MM.1S (cell line): ENCODE measurements at regions not wholly inside any gene's neighbourhood (a gene's known extent, or its start where the extent isn't known, plus 50 kb on each side); places are given as distances from the start of the nearest gene placed in this dataset.

Experiments
- DNase-seq: peaks from one replicate; pipeline ENCODE4 v3.0.0-alpha.2; 2015
- H2AFZ ChIP-seq: fragments of 300-600 bp; sonication (generic); 2 replicates; pipeline ENCODE4 v1.6.0; 2016; ENCODE audit warnings: antibody characterized with exemption, low read length
- H3F3A ChIP-seq: fragments of 300-600 bp; sonication (generic); 2 replicates; pipeline ENCODE4 v1.6.1; 2016; ENCODE audit warnings: mild to moderate bottlenecking, antibody characterized with exemption, low read length, moderate library complexity, mixed read lengths; ENCODE audit not compliant: insufficient read depth
- H3K27ac ChIP-seq: fragments of 300-600 bp; sonication (generic); 2 replicates; pipeline ENCODE4 v1.5.1; 2016; ENCODE audit warnings: mild to moderate bottlenecking, low read length
- H3K27me3 ChIP-seq: fragments of 300-600 bp; sonication (generic); replicated peaks from 2 replicates; pipeline ENCODE4 v1.6.0; 2016; ENCODE audit warnings: low read length; ENCODE audit not compliant: insufficient read depth
- H3K36me3 ChIP-seq: fragments of 300-600 bp; sonication (generic); replicated peaks from 2 replicates; pipeline ENCODE4 v1.6.1; 2016; ENCODE audit warnings: mild to moderate bottlenecking, low read length, mixed read lengths; ENCODE audit not compliant: insufficient read depth
- H3K4me1 ChIP-seq: fragments of 300-600 bp; sonication (generic); 2 replicates; pipeline ENCODE4 v1.6.1; 2016; ENCODE audit warnings: low read length, mixed read lengths
- H3K4me2 ChIP-seq: fragments of 300-600 bp; sonication (generic); 2 replicates; pipeline ENCODE4 v1.6.0; 2016; ENCODE audit warnings: low read depth, low read length
- H3K4me3 ChIP-seq: fragments of 300-600 bp; sonication (generic); 2 replicates; pipeline ENCODE4 v1.5.1; 2016; ENCODE audit warnings: low read length, mixed read lengths
- H3K79me2 ChIP-seq: fragments of 300-600 bp; sonication (generic); 2 replicates; pipeline ENCODE4 v1.6.1; 2016; ENCODE audit warnings: mixed run types, low read length, mixed read lengths
- H3K9ac ChIP-seq: fragments of 300-600 bp; sonication (generic); 2 replicates; pipeline ENCODE4 v1.6.1; 2016; ENCODE audit warnings: low read length, mixed read lengths
- H3K9me2 ChIP-seq: fragments of 300-600 bp; sonication (generic); replicated peaks from 2 replicates; pipeline ENCODE4 v1.6.1; 2016; ENCODE audit warnings: mild to moderate bottlenecking, low read length, mixed read lengths; ENCODE audit not compliant: insufficient read depth
- H3K9me3 ChIP-seq: fragments of 300-600 bp; sonication (generic); replicated peaks from 2 replicates; pipeline ENCODE4 v1.6.1; 2016; ENCODE audit warnings: mild to moderate bottlenecking, low read length, mixed read lengths; ENCODE audit not compliant: insufficient read depth
- H4K20me1 ChIP-seq: fragments of 300-600 bp; sonication (generic); 2 replicates; pipeline ENCODE4 v1.6.1; 2016; ENCODE audit warnings: mild to moderate bottlenecking, low read length, moderate library complexity, mixed read lengths; ENCODE audit not compliant: insufficient read depth
- CTCF ChIP-seq: fragments of 300-600 bp; sonication (generic); IDR thresholded peaks from 2 replicates; pipeline ENCODE4 v1.5.1; 2016; ENCODE audit warnings: antibody characterized with exemption, low read length, mixed read lengths
- EZH2 ChIP-seq: fragments of 300-600 bp; sonication (generic); optimal IDR thresholded peaks from 2 replicates; pipeline ENCODE3; 2017; ENCODE audit warnings: low read depth, mild to moderate bottlenecking, antibody characterized with exemption, low read length, mixed read lengths
- EZH2phosphoT487 ChIP-seq: fragments of 300-600 bp; sonication (generic); IDR thresholded peaks from 2 replicates; pipeline ENCODE4 v1.6.1; 2018; ENCODE audit warnings: antibody characterized with exemption, low read length

DNA sequence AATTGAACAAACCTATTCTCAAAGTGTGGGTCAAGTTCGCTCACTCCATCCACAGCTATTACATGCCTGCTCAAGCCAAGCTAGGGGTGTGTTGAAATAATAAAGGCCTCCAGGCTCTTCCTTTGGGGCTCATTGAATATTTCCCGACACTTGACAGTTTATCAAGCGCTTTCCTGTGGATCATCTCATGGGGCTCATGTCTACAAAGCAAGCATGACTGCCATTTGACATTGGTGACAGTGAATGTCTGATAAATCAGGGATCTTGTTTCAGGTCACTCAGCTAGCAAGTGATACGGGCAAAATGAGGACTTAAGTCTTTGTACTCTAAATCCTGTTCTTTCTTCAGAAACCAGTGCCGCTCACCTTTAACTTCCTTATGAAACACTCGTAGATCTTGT lies 542.6 kb downstream of the TOX3 start:
- Histone ChIP-seq H3F3A (no peaks in the 10 kb centered on the region), H3K9ac (no peak overlapping the region), H3K4me2 (no peak overlapping the region), H4K20me1 (no peaks in the 10 kb centered on the region), H3K4me3 (no peak overlapping the region), H3K27ac (no peak overlapping the region), H3K9me2 (no peaks in the 10 kb centered on the region), H3K27me3 (no peaks in the 10 kb centered on the region), H2AFZ (no peak overlapping the region), H3K36me3 (no peaks in the 10 kb centered on the region), H3K79me2 (no peaks in the 10 kb centered on the region), H3K4me1 (no peaks in the 10 kb centered on the region), H3K9me3 (no peaks in the 10 kb centered on the region)
- no peak for TF ChIP-seq EZH2phosphoT487
- no peak for TF ChIP-seq CTCF
- TF ChIP-seq EZH2: no peak
- DNase-seq: no peak

GRCh38 chr16:52002026-52002425 lies 544.9 kb downstream of the TOX3 start:
- TF ChIP-seq CTCF (no peak), EZH2 (no peak), EZH2phosphoT487 (no peak)

DNA sequence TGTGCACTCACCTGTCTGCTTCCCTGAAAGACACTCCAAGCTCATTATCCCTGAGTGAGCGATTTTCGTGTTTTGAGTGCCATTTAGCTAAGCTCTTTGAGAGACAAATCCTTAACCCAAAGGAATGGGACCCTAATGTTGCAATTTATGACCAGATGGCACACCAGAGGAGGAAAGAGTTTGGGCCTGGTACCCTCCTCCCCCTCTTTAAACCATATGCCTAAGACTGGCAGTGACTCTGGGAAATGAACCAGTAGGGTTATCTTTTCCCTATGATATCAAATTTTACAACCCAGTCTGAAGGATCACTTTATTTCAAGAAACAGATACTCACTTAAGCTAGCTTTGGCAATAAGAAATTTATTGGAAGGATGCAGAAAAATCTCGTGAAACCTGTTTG lies 550.4 kb downstream of the TOX3 start:
- no peaks in the 10 kb centered on the region for H4K20me1 ChIP-seq
- H3K4me1 ChIP-seq: no peaks in the 10 kb centered on the region
- H3K9ac ChIP-seq: no peak overlapping the region
- no peak overlapping the region for H3K27ac ChIP-seq
- no peak for DNase-seq
- no peaks in the 10 kb centered on the region for H3K36me3 ChIP-seq
- TF ChIP-seq EZH2 (no peak), CTCF (no peak), EZH2phosphoT487 (no peak)
- H3K4me3 ChIP-seq: no peak overlapping the region
- H3K9me2 ChIP-seq: no peaks in the 10 kb centered on the region
- H3K9me3 ChIP-seq: no peaks in the 10 kb centered on the region
- no peak overlapping the region for H2AFZ ChIP-seq
- no peak overlapping the region for H3K4me2 ChIP-seq
- H3F3A ChIP-seq: no peaks in the 10 kb centered on the region
- H3K27me3 ChIP-seq: no peaks in the 10 kb centered on the region
- H3K79me2 ChIP-seq: no peaks in the 10 kb centered on the region

More at GRCh38 chr16:52002026-52002425, 544.9 kb downstream of the TOX3 start:
- Histone ChIP-seq H3K4me3 (no peak overlapping the region), H3K27me3 (no peaks in the 10 kb centered on the region), H3K27ac (no peak overlapping the region), H3K36me3 (no peaks in the 10 kb centered on the region), H3K9me3 (no peaks in the 10 kb centered on the region), H4K20me1 (no peaks in the 10 kb centered on the region), H3F3A (no peaks in the 10 kb centered on the region), H3K4me2 (no peak overlapping the region), H3K79me2 (no peaks in the 10 kb centered on the region), H3K9ac (no peak overlapping the region), H3K4me1 (no peaks in the 10 kb centered on the region), H3K9me2 (no peaks in the 10 kb centered on the region), H2AFZ (no peak overlapping the region)
- no peak for DNase-seq
